ENCODE measurements at regions not wholly inside any gene's neighbourhood (a gene's known extent, or its start where the extent isn't known, plus 50 kb on each side); places are given as distances from the start of the nearest gene placed in this dataset.

- H3K9me3 ChIP-seq (replicated peaks; ENCODE audit: low read length) = no peaks in the 10 kb centered on the region
- no peaks in the 10 kb centered on the region for H3K4me1 ChIP-seq (ENCODE audit: control insufficient read depth, insufficient read depth, low read length)
- no peaks in the 10 kb centered on the region for H3K36me3 ChIP-seq (ENCODE audit: insufficient read depth, low read length)
- H3K27me3 ChIP-seq (ENCODE audit: control insufficient read depth, insufficient read depth, low read length) = peaks cover 8% of the 10 kb centered on the region
- H3K4me3 ChIP-seq (ENCODE audit: low read length) = no peak overlapping the region
- no peak overlapping the region for H3K4me2 ChIP-seq (ENCODE audit: low read length)
- no peak overlapping the region for H3K9ac ChIP-seq (ENCODE audit: low read depth, low read length)
Measured at GRCh38 chr6:47096211-47096895, 54.2 kb upstream of the ADGRF1 start.

GRCh38 chr6:47094241-47094925 is 52.3 kb upstream of the ADGRF1 start:
- Histone ChIP-seq H3K9me3 (replicated peaks; ENCODE audit: low read length) (no peaks in the 10 kb centered on the region), H3K4me2 (ENCODE audit: low read length) (no peak overlapping the region), H3K4me3 (ENCODE audit: low read length) (no peak overlapping the region), H3K4me1 (ENCODE audit: control insufficient read depth, insufficient read depth, low read length) (no peaks in the 10 kb centered on the region), H3K36me3 (ENCODE audit: insufficient read depth, low read length) (no peaks in the 10 kb centered on the region), H3K9ac (ENCODE audit: low read depth, low read length) (no peak overlapping the region), H3K27me3 (ENCODE audit: control insufficient read depth, insufficient read depth, low read length) (peaks cover 14% of the 10 kb centered on the region)

- H3K4me2 ChIP-seq (ENCODE audit: low read length) = no peak overlapping the region
- no peaks in the 10 kb centered on the region for H3K9me3 ChIP-seq (replicated peaks; ENCODE audit: low read length)
- H3K27me3 ChIP-seq (ENCODE audit: control insufficient read depth, insufficient read depth, low read length) = peaks cover 14% of the 10 kb centered on the region
- no peaks in the 10 kb centered on the region for H3K4me1 ChIP-seq (ENCODE audit: control insufficient read depth, insufficient read depth, low read length)
- no peaks in the 10 kb centered on the region for H3K36me3 ChIP-seq (ENCODE audit: insufficient read depth, low read length)
- H3K4me3 ChIP-seq (ENCODE audit: low read length) = no peak overlapping the region
- no peak overlapping the region for H3K9ac ChIP-seq (ENCODE audit: low read depth, low read length)
Measured at GRCh38 chr6:47093169-47093568, 51.0 kb upstream of the ADGRF1 start.

- H3K27me3 ChIP-seq (ENCODE audit: control insufficient read depth, insufficient read depth, low read length) = peaks cover 19% of the 10 kb centered on the region
- H3K4me1 ChIP-seq (ENCODE audit: control insufficient read depth, insufficient read depth, low read length) = no peaks in the 10 kb centered on the region
Measured at GRCh38 chr6:47091886-47092668, 49.9 kb upstream of the ADGRF1 start.

More at GRCh38 chr6:47091886-47092668, 49.9 kb upstream of the ADGRF1 start:
- no peaks in the 10 kb centered on the region for H3K36me3 ChIP-seq (ENCODE audit: insufficient read depth, low read length)
- H3K9ac ChIP-seq (ENCODE audit: low read depth, low read length) = no peak overlapping the region
- no peak overlapping the region for H3K4me2 ChIP-seq (ENCODE audit: low read length)
- H3K9me3 ChIP-seq (replicated peaks; ENCODE audit: low read length) = no peaks in the 10 kb centered on the region
- no peak overlapping the region for H3K4me3 ChIP-seq (ENCODE audit: low read length)

Measured in skeletal muscle satellite cell (primary cell).